ENCODE measurements at regions not wholly inside any gene's neighbourhood (a gene's known extent, or its start where the extent isn't known, plus 50 kb on each side); places are given as distances from the start of the nearest gene placed in this dataset.
A peak's percentile ranks its signal among the peaks of the same experiment; 100 is the strongest.
"Not testable (repeated sequence)": the region's sequence is repeated elsewhere in the genome, so short reads cannot be mapped to it uniquely, and the experiment has no call there.

GRCh38 chr7:84817016-84817415 is 369.8 kb downstream of the SEMA3D start:
- DNase-seq: no peak

DNA sequence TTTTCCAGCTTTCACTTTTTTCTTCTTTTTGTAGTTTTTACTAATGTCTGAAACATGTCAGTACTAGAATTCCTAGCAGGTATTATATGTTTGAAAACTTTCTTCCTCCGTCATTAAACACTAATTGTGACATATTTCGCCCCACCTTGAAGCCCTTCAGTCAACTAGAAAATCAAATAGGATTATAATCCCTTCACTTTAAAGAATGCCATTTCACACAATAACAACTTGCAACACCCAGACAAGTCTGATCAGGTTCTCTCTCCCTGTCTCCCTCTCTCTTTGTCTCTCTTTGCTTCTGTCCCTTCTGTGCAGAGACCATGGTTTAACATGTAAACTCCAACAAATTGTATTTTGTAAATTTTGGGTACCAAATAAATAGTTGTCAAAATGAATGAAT is 373.5 kb downstream of the SEMA3D start:
- no peak for DNase-seq

DNA sequence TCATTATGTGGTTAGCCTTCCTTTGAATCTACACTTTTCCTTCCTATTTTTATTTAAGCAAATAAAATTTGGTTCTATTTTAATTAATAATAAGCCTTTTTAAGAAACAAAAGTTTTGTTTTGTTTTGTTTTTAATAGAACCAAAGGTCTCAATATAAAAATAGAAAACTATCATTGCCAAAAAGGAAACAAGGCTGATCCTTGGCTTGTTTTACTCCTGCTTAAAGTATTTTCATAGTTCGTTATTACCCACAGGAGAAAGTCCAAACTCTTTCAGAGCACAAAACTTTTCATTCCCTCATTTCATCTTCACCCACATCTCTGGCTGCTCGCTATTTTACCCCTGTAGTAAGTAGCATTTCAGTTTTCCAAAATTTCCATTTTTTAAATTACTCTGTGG is 374.8 kb downstream of the SEMA3D start:
- DNase-seq: no peak

GRCh38 chr7:84811362-84811761 is 375.5 kb downstream of the SEMA3D start:
- no peak for DNase-seq

DNA sequence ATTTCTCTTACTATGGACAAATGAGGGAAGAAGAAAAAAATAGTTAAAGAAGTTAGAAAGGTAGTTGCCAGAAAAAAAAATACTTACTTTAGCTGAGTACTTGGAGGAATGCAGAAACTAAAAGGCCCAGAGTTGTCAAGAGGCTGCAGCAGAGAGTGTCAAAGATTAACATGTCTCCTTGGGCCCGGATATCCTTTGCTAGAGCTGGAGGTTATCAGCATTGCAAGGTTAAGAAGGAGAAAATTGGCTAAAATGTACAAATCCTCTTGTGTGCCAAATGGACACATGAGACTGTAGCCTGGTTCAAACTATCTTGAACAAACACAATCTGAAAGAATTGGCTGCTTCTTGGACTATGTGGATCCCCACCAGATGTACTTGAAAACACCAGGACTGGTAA is 377.0 kb downstream of the SEMA3D start:
- no peak for DNase-seq

DNA sequence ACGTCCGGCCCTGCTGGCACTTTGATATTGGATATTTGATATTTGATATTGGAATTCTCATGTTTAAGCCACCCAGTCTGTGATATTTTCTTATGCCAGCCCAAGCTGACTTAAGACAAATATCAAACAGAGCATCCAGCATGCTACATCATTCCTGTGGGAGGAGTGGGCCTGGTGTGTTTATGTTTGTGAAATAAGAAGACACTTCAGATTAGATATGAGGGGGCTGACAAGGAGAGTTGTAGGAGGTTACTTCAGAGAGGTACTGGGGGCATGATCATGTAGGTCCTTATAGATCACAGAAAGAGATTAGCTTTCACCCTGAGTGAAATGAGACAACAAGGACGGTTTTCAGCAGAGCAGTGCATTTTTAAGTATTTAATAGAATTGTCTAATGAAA is 382.9 kb downstream of the SEMA3D start:
- no peak for DNase-seq

DNA sequence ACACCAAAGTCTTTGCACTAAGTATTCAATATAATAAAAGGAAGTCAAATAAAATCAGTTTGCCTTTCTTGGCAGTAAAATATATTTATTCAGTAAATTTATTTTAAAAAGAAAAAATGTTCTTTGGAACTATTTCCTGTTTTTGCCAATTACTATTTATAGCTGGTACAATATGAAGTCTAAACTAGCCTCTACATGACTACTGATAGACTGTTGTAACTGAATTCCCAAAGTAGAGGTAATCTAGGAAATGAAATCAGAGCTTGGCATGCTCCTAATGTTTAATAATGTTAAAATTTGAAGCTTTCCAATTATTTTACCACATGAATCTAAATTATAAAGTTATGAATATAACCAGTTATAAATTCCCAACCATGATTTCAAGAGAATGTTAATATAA is 385.5 kb downstream of the SEMA3D start:
- DNase-seq: no peak

GRCh38 chr7:84800846-84801245 is 386.0 kb downstream of the SEMA3D start:
- no peak for DNase-seq

- DNase-seq: no peak
Measured at GRCh38 chr7:84799106-84799505, 387.8 kb downstream of the SEMA3D start.

GRCh38 chr7:84792231-84792893 is 394.5 kb downstream of the SEMA3D start:
- DNase-seq: no peak

DNA sequence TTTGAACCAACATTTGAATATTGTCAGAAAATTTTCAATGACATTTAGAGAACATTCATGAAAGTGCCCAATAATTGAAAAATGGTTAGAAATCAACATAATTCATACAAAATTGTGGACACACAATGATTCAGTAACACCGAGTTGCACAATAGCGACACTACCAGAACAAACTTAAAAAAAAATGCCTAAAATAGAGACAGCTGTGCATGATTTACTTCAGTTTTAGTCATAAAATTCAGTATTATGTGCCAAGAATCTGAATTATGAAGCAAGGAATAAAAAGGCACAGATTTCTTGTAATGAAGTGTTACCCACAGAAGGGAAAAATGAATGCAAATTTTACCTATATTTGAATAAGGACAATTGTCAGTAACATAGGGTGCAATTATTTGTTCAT is 396.0 kb downstream of the SEMA3D start:
- DNase-seq: no peak

- DNase-seq: no peak
Measured at GRCh38 chr7:84786073-84786472, 400.8 kb downstream of the SEMA3D start.

DNA sequence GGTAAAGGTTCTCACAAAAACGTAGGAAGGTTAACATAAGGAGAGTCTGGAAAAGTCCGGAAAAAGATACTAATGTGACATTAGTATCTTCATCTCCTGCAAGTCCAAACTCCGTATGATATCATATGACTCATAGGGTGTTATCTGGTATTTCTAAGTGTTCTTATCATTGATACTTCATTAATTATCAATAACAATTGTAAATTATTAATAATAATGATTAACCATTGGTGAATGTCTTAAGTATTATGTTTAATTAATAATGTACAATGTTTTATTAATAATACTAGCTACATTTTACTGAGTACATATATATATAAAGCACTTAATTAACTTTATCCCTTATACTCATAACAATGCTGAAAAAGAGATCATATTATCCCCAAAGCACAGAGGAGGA is 402.4 kb downstream of the SEMA3D start:
- no peak for DNase-seq

GRCh38 chr7:84783141-84783778 is 403.6 kb downstream of the SEMA3D start:
- no peak for DNase-seq

DNA sequence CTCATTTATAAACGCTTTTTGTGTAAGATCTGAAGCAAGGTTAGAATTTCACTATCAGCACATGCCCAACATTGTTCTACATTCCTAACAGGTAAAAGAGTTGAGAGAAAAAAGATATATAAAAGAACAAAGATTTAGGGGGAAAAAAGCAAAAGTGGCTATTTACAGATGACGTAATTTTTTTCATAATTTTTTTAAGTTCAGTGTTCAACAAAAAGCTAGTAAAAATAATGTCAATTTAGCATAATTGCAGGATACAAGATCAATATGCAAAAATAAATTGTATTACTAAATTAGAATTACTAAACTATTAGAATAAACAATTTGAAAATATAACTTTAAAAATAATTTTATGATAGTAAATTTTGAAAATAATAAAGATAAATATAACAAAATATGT is 405.0 kb downstream of the SEMA3D start:
- no peak for DNase-seq

GRCh38 chr7:84780158-84781124 is 406.4 kb downstream of the SEMA3D start:
- DNase-seq: no peak

GRCh38 chr7:84757761-84758160 is 429.1 kb downstream of the SEMA3D start:
- no peak for DNase-seq

DNA sequence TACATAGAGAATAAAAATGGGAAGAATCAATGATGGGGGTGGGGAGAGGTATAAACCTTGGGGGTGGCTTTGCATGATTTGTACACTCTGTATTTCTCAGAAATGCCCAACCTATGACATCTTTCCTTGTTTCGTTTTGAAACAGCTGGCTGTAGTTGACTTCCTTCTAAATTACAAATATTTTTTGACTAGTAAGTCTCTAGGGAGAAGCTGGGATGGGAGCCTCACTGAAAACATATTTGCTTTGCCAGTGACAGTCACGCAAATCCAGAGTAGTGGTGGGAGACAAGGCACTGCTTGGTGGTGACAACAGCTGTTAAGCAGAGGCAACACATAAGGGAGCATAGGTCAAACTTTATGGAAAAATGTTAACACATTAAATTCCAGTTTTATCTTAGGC is 440.5 kb downstream of the SEMA3D start:
- peak; percentile 4 for DNase-seq

DNA sequence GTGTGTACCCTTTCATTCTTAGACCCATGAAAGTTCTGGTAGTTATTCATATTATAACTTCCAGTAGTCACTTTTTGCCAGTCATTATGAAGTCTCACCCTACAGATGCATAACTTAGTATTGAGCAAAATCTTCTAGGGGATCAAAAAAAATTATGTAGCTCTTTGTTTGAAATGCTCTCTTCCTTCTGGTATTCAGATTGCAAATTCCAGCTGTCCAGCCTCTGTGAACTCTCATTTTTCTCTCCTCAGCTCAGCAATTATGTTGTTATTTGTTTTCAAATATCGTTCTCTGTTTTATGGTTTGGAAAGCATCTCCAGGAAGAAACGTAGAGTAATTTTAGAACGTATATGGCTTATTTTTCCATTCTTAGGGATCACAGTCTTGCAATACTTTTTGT is 442.5 kb downstream of the SEMA3D start:
- DNase-seq: no peak

- DNase-seq: no peak
Measured at GRCh38 chr7:84738583-84739150, 448.2 kb downstream of the SEMA3D start.

DNA sequence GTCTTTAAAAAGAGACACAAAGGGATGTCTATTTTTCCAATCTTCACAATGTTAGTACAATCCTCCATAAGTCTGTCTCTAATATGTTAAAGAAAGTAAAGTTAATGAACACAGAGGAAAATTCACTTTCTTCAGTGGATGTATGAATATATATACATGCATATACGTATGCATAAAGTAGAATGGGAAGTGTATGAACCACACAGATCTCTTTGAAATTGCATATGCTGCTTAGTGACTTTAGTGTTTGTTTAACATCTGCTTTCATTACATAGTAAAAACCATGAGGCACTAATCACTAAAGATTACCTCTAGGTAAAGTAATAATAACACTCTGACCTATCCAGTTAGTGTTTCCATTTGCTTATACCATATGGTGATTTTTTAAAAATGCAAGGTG is 451.2 kb downstream of the SEMA3D start:
- no peak for DNase-seq

DNA sequence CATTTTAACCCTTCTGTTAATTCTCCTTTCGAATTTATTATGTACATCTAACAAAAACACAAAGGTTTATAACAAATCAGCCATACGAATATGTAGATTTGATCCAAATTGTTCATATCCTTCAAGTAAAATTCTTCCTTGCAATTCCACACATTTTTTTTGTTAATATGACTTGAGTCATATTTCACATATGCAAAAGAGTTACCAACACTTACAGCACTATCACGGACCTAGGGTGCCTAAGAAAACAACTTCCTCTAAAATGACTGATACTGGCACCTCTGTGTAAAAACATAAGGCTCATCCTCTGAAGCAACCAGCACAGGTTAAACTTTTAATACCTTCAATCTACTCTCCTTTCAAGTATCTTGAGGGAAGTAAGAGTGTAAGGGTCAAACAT is 451.8 kb downstream of the SEMA3D start:
- no peak for DNase-seq

DNA sequence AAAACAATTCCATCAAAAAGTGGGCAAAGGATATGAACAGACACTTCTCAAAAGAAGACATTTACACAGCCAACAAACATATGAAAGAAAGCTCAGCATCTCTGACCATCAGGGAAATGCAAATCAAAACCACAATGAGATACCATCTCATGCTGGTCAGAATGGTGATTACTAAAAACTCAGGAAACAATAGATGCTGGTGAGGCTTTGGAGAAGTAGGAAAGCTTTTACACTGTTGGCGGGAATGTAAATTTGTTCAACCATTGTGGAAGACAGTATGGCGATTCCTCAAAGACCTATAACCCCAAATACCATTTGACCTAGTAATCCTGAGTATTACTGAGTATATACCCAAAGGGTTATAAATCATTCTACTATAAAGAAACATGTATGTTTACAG is 452.9 kb downstream of the SEMA3D start:
- DNase-seq: not testable (repeated sequence)

Measured in renal pelvis (tissue), 1 donor.